K562 (cell line): ENCODE measurements at regions not wholly inside any gene's neighbourhood (a gene's known extent, or its start where the extent isn't known, plus 50 kb on each side); places are given as distances from the start of the nearest gene placed in this dataset.

Experiments used
- ATAC-seq: fragments of 200-7000 bp; cut with Tn5 transposase; 3 replicates; pipeline ENCODE4 v1.9.1; 2020; ENCODE audit warnings: moderate library complexity
- BruUV-seq: library from RNA; stranded (reverse); fragments of 400-500 nt; replicated peaks from 2 replicates; lab custom pipeline; 2021; lab: Mats Ljungman, UMichigan
- CTCF ChIA-PET: fragments of 300-600 bp; formaldehyde crosslinking; extraction: SDS; loops from one replicate; lab custom pipeline; 2021; ENCODE audit warnings: low intra/inter-chr PET ratio; lab: Yijun Ruan, JAX
- POLR2A ChIA-PET: fragments of 300-600, 350-650 bp; sonication (Branson Sonifier 250); formaldehyde crosslinking; extraction: SDS; loops from one replicate; lab custom pipeline; 2021; ENCODE audit warnings: antibody characterized with exemption, inconsistent platforms; lab: Yijun Ruan, JAX
- DNase-seq, 4 experiments: peaks; one replicate each; pipeline versions ENCODE4 v3.0.0 to v3.0.0-alpha.2; 2011 to 2018; ENCODE audit warnings: low spot score in 3 of 4, mixed read lengths in 3 of 4; ENCODE audit errors: extremely low read depth in 1 of 4
- FAIRE-seq: peaks from 2 replicates; lab custom pipeline; 2011; peaks lifted over from hg19 to GRCh38; lab: Jason Lieb, UNC
- H2AFZ ChIP-seq: 2 replicates; pipeline ENCODE4 v1.6.0; 2011; ENCODE audit warnings: low read depth, low read length, control low read depth, inconsistent platforms
- H3K27ac ChIP-seq: fragments of 200-600 bp; 3 replicates; pipeline ENCODE4 v1.8.0; 2011; ENCODE audit warnings: low read depth, mild to moderate bottlenecking, control low read depth, inconsistent platforms, low read length, moderate library complexity, mixed read lengths; ENCODE audit errors: extremely low read depth
- H3K27me3 ChIP-seq, 2 experiments: fragments of 300-600 bp in 1 of 2; 2 replicates in 1 of 2; 3 replicates in 1 of 2; pipeline versions ENCODE4 v1.6.0 to v1.8.0; 2011; ENCODE audit warnings: inconsistent platforms in 2 of 2, low read length in 2 of 2, mild to moderate bottlenecking in 1 of 2, mixed read lengths in 1 of 2, moderate library complexity in 1 of 2; ENCODE audit not compliant: control insufficient read depth in 2 of 2, insufficient read depth in 2 of 2
- H3K36me3 ChIP-seq: fragments of 300-600 bp; 3 replicates; pipeline ENCODE4 v1.8.0; 2011; ENCODE audit warnings: mild to moderate bottlenecking, low read length, inconsistent platforms; ENCODE audit not compliant: control insufficient read depth, insufficient read depth
- H3K4me1 ChIP-seq, 2 experiments: fragments of 200-600 bp in 1 of 2; replicated peaks in 1 of 2; 2 replicates in 1 of 2; 3 replicates in 1 of 2; pipeline versions ENCODE4 v1.5.1 to v1.8.0; 2011; ENCODE audit warnings: inconsistent platforms in 2 of 2, low read length in 2 of 2, mild to moderate bottlenecking in 1 of 2, mixed read lengths in 1 of 2, moderate library complexity in 1 of 2; ENCODE audit not compliant: control insufficient read depth in 2 of 2, insufficient read depth in 2 of 2
- H3K4me2 ChIP-seq: 2 replicates; pipeline ENCODE4 v1.6.1; 2011; ENCODE audit warnings: low read length, control low read depth, inconsistent platforms, mixed read lengths; ENCODE audit not compliant: insufficient read depth
- H3K4me3 ChIP-seq: fragments of 200-600 bp; sonication (generic), shearing (Covaris generic); 2 replicates; pipeline ENCODE4 v1.5.1; 2016; ENCODE audit warnings: control low read depth, inconsistent platforms
- H3K79me2 ChIP-seq: fragments of 200-600 bp; 3 replicates; pipeline ENCODE4 v1.8.0; 2011; ENCODE audit warnings: low read length, inconsistent platforms; ENCODE audit not compliant: control insufficient read depth, insufficient read depth
- H3K9ac ChIP-seq, 2 experiments: 2 replicates each; pipeline versions ENCODE4 v1.6.0 to v1.6.1; 2011; ENCODE audit warnings: low read depth in 2 of 2, low read length in 2 of 2, control low read depth in 1 of 2, inconsistent platforms in 1 of 2, mild to moderate bottlenecking in 1 of 2, mixed read lengths in 1 of 2; ENCODE audit not compliant: insufficient read depth in 1 of 2
- H3K9me1 ChIP-seq: one replicate; pipeline ENCODE4 v1.6.0; 2011; ENCODE audit warnings: inconsistent platforms, mild to moderate bottlenecking, low read length, moderate library complexity; ENCODE audit not compliant: control insufficient read depth, insufficient read depth
- H3K9me3 ChIP-seq: replicated peaks from 2 replicates; pipeline ENCODE4 v1.5.1; 2011; ENCODE audit warnings: low read depth, low read length, inconsistent platforms; ENCODE audit not compliant: control insufficient read depth, insufficient read depth
- H4K20me1 ChIP-seq: replicated peaks from 2 replicates; pipeline ENCODE4 v1.6.1; 2011; ENCODE audit warnings: low read length, inconsistent platforms, mixed read lengths; ENCODE audit not compliant: control insufficient read depth, insufficient read depth
- CBX3 ChIP-seq, 2 experiments: IDR thresholded peaks; 1 replicate in 1 of 2; 2 replicates in 1 of 2; pipeline ENCODE4 v1.6.1; 2012; ENCODE audit warnings: inconsistent platforms in 2 of 2, low read length in 2 of 2, borderline replicate concordance in 1 of 2, control low read depth in 1 of 2
- DNMT1 ChIP-seq: fragments of 450-650 bp; IDR thresholded peaks from 2 replicates; pipeline ENCODE4 v1.6.1; 2016; ENCODE audit warnings: antibody characterized with exemption, mild to moderate bottlenecking
- NFRKB ChIP-seq: fragments of 450-650 bp; IDR thresholded peaks from 2 replicates; pipeline ENCODE4 v1.6.1; 2016; ENCODE audit warnings: low read depth
- NR1H2 ChIP-seq: sonication (generic); formaldehyde crosslinking; IDR thresholded peaks from 2 replicates; pipeline ENCODE4 v1.4.0; 2020; ENCODE audit warnings: mild to moderate bottlenecking, missing genetic modification reagents
- OTX1 ChIP-seq: fragments of 450-650 bp; formaldehyde crosslinking; IDR thresholded peaks from 2 replicates; pipeline ENCODE4 v1.4.0; 2022; ENCODE audit warnings: mild to moderate bottlenecking
- RNF219 ChIP-seq: fragments of 250-450 bp; sonication (Bioruptor Pico); IDR thresholded peaks from 2 replicates; pipeline ENCODE4 v1.5.0; 2022; ENCODE audit warnings: mild to moderate bottlenecking
- ZBTB5 ChIP-seq: fragments of 450-650 bp; IDR thresholded peaks from 2 replicates; pipeline ENCODE4 v1.6.1; 2017; ENCODE audit warnings: antibody characterized with exemption
- ZNF263 ChIP-seq: sonication (generic); formaldehyde crosslinking; IDR thresholded peaks from 2 replicates; pipeline ENCODE4 v1.8.0; 2022; ENCODE audit warnings: mild to moderate bottlenecking, missing genetic modification reagents, borderline replicate concordance
- in situ Hi-C: fragments of 300-500 bp; cut with MboI; formaldehyde crosslinking; loops from 4 replicates; pipeline ENCODE4 v1.15.0; 2018; ENCODE audit warnings: inconsistent platforms, mixed read lengths
- intact Hi-C: fragments of 100-400 bp; cut with micrococcal nuclease; formaldehyde crosslinking; loops from 2 replicates; pipeline ENCODE4 v1.14.2; 2022

GRCh38 chr6:9831783-9832182, 583.1 kb downstream of the TFAP2A start:
- Histone ChIP-seq H3K9ac (no peak overlapping the region), H3K36me3 (no peaks in the 10 kb centered on the region), H3K4me2 (no peak overlapping the region), H3K27ac (no peak overlapping the region), H3K9me3 (no peaks in the 10 kb centered on the region; the same call in 1 of the 2 replicates), H4K20me1 (no peaks in the 10 kb centered on the region), H3K27me3 (no peaks in the 10 kb centered on the region), H3K79me2 (no peaks in the 10 kb centered on the region), H3K9me1 (no peaks in the 10 kb centered on the region), H3K4me3 (no peak overlapping the region), H3K4me1 (no peaks in the 10 kb centered on the region), H2AFZ (no peak overlapping the region)
- BruUV-seq: no TSS peak
- POLR2A ChIA-PET: no interaction called here
- CTCF ChIA-PET: no interaction called here
- ATAC-seq (no peak), DNase-seq (no peak), FAIRE-seq (no peak)
- in situ Hi-C loops: no loop called here
- intact Hi-C loops: no loop called here
- no peak for TF ChIP-seq NFRKB
- no peak for TF ChIP-seq DNMT1
- no peak for TF ChIP-seq RNF219 (CRISPR knock-in tag)
- no peak for TF ChIP-seq ZNF263
- TF ChIP-seq ZBTB5: no peak
- no peak for TF ChIP-seq CBX3 (IDR thresholded peaks at IDR 0.05; ENCODE audit: borderline replicate concordance in 1 of 2, low read length in 2 of 2)
- no peak for TF ChIP-seq OTX1 (CRISPR knock-in tag)
- TF ChIP-seq NR1H2: no peak
